Mesothelial cell of epicardium (in vitro differentiated cells): ENCODE measurements at regions not wholly inside any gene's neighbourhood (a gene's known extent, or its start where the extent isn't known, plus 50 kb on each side); places are given as distances from the start of the nearest gene placed in this dataset.

Source experiments
- DNase-seq, 2 experiments: peaks; one replicate each; pipeline ENCODE4 v3.0.0; 2021; ENCODE audit warnings: low spot score in 2 of 2; ENCODE audit not compliant: unreplicated experiment in 2 of 2
- H3K27ac Mint-ChIP-seq: 2 replicates; pipeline ENCODE4 v1.8.0; 2021; ENCODE audit warnings: mixed read lengths
- H3K27me3 Mint-ChIP-seq: 2 replicates; pipeline ENCODE4 v1.8.0; 2021; ENCODE audit warnings: low read depth, mixed read lengths
- H3K36me3 Mint-ChIP-seq: 2 replicates; pipeline ENCODE4 v1.8.0; 2021; ENCODE audit warnings: mixed read lengths
- H3K4me1 Mint-ChIP-seq: 2 replicates; pipeline ENCODE4 v1.8.0; 2021; ENCODE audit warnings: mixed read lengths
- H3K4me3 Mint-ChIP-seq: 2 replicates; pipeline ENCODE4 v1.8.0; 2021; ENCODE audit warnings: mild to moderate bottlenecking, moderate library complexity, mixed read lengths
- H3K9me3 Mint-ChIP-seq: 2 replicates; pipeline ENCODE4 v1.8.0; 2021; ENCODE audit warnings: mixed read lengths
- CTCF ChIP-seq: fragments of 200-600 bp; sonication (generic); IDR thresholded peaks from one replicate; pipeline ENCODE4 v1.5.0; 2021; ENCODE audit warnings: antibody characterized with exemption; ENCODE audit not compliant: unreplicated experiment

GRCh38 chr1:56295949-56296929 is 283.1 kb downstream of the PLPP3 start:
- no peak for DNase-seq
- Mint-ChIP-seq H3K4me1 (peaks cover 19% of the 10 kb centered on the region), H3K27ac (no peak overlapping the region), H3K36me3 (no peaks in the 10 kb centered on the region), H3K27me3 (no peaks in the 10 kb centered on the region), H3K4me3 (no peak overlapping the region), H3K9me3 (peaks cover 4% of the 10 kb centered on the region)
- TF ChIP-seq CTCF, result no peak

GRCh38 chr1:56291374-56291919 is 287.9 kb downstream of the PLPP3 start:
- Mint-ChIP-seq H3K4me3 (no peak overlapping the region), H3K27ac (no peak overlapping the region), H3K9me3 (peaks cover 4% of the 10 kb centered on the region), H3K27me3 (no peaks in the 10 kb centered on the region), H3K36me3 (no peaks in the 10 kb centered on the region), H3K4me1 (peaks cover 4% of the 10 kb centered on the region)
- DNase-seq, result no peak
- no peak for TF ChIP-seq CTCF

GRCh38 chr1:56289260-56289659 is 290.1 kb downstream of the PLPP3 start:
- Mint-ChIP-seq H3K27me3 (no peaks in the 10 kb centered on the region), H3K4me1 (peaks cover 19% of the 10 kb centered on the region), H3K4me3 (no peak overlapping the region), H3K27ac (no peak overlapping the region), H3K9me3 (peaks cover 2% of the 10 kb centered on the region), H3K36me3 (no peaks in the 10 kb centered on the region)
- DNase-seq, result no peak
- no peak for TF ChIP-seq CTCF

- TF ChIP-seq CTCF, result no peak
- H3K4me1 Mint-ChIP-seq, result peaks cover 19% of the 10 kb centered on the region
- no peak overlapping the region for H3K27ac Mint-ChIP-seq
- no peak overlapping the region for H3K4me3 Mint-ChIP-seq
- DNase-seq, result no peak
- H3K36me3 Mint-ChIP-seq, result no peaks in the 10 kb centered on the region
- H3K27me3 Mint-ChIP-seq, result no peaks in the 10 kb centered on the region
- H3K9me3 Mint-ChIP-seq, result no peaks in the 10 kb centered on the region
These were observed 291.6 kb downstream of the PLPP3 start for GRCh38 chr1:56287721-56288120.

- no peak for TF ChIP-seq CTCF
- Mint-ChIP-seq H3K9me3 (no peaks in the 10 kb centered on the region), H3K27me3 (no peaks in the 10 kb centered on the region), H3K27ac (no peak overlapping the region), H3K4me1 (peaks cover 18% of the 10 kb centered on the region), H3K4me3 (no peak overlapping the region), H3K36me3 (no peaks in the 10 kb centered on the region)
- no peak for DNase-seq
These were observed 292.4 kb downstream of the PLPP3 start for GRCh38 chr1:56286956-56287355.
